Muscle layer of colon (tissue), 2 donors: ENCODE measurements at regions not wholly inside any gene's neighbourhood (a gene's known extent, or its start where the extent isn't known, plus 50 kb on each side); places are given as distances from the start of the nearest gene placed in this dataset.

ENCODE experiments used
- H3K27ac ChIP-seq: one replicate; pipeline ENCODE4 v1.7.0; 2013; ENCODE audit warnings: low read depth, mild to moderate bottlenecking, low read length, moderate library complexity
- H3K27me3 ChIP-seq, 2 donors: one replicate each; pipeline ENCODE4 v1.7.0; 2013; ENCODE audit warnings: low read length in 2 of 2, mild to moderate bottlenecking in 2 of 2; ENCODE audit not compliant: insufficient read depth in 2 of 2, control insufficient read depth in 1 of 2
- H3K36me3 ChIP-seq: one replicate; pipeline ENCODE4 v1.7.0; 2013; ENCODE audit warnings: mild to moderate bottlenecking, low read length; ENCODE audit not compliant: insufficient read depth
- H3K4me1 ChIP-seq: one replicate; pipeline ENCODE4 v1.7.0; 2013; ENCODE audit warnings: mild to moderate bottlenecking, low read length; ENCODE audit not compliant: insufficient read depth
- H3K4me3 ChIP-seq, 2 donors: one replicate each; pipeline ENCODE4 v1.7.0; 2013; ENCODE audit warnings: low read length in 2 of 2, low read depth in 1 of 2, mild to moderate bottlenecking in 1 of 2, moderate library complexity in 1 of 2
- H3K9ac ChIP-seq: one replicate; pipeline ENCODE4 v1.7.0; 2013; ENCODE audit warnings: low read length
- H3K9me3 ChIP-seq: one replicate; pipeline ENCODE4 v1.7.0; 2013; ENCODE audit warnings: mild to moderate bottlenecking, low read length
- donor health status: abdominal sarcoma.
- donor health status: Adenocarcinoma of cecum.

GRCh38 chr18:71976744-71977143 lies 567.4 kb downstream of the CBLN2 start:
- Histone ChIP-seq H3K36me3 (no peaks in the 10 kb centered on the region), H3K9me3 (no peaks in the 10 kb centered on the region), H3K4me3 (no peak overlapping the region), H3K27ac (no peak overlapping the region), H3K4me1 (no peaks in the 10 kb centered on the region), H3K27me3 (no peaks in the 10 kb centered on the region), H3K9ac (no peak overlapping the region)

- Histone ChIP-seq H3K36me3 (no peaks in the 10 kb centered on the region), H3K27me3 (no peaks in the 10 kb centered on the region), H3K9ac (no peak overlapping the region), H3K4me1 (no peaks in the 10 kb centered on the region), H3K4me3 (no peak overlapping the region), H3K27ac (no peak overlapping the region), H3K9me3 (peaks cover 3% of the 10 kb centered on the region)
Measured at GRCh38 chr18:71966791-71967190, 577.4 kb downstream of the CBLN2 start.

GRCh38 chr18:71958605-71959004 lies 585.5 kb downstream of the CBLN2 start:
- Histone ChIP-seq H3K9me3 (no peaks in the 10 kb centered on the region), H3K27me3 (no peaks in the 10 kb centered on the region), H3K4me1 (no peaks in the 10 kb centered on the region), H3K27ac (no peak overlapping the region), H3K4me3 (no peak overlapping the region), H3K36me3 (no peaks in the 10 kb centered on the region), H3K9ac (no peak overlapping the region)

GRCh38 chr18:71951001-71951400 lies 593.1 kb downstream of the CBLN2 start:
- Histone ChIP-seq H3K27me3 (no peaks in the 10 kb centered on the region), H3K9ac (no peak overlapping the region), H3K4me1 (no peaks in the 10 kb centered on the region), H3K36me3 (no peaks in the 10 kb centered on the region), H3K9me3 (no peaks in the 10 kb centered on the region), H3K4me3 (no peak overlapping the region), H3K27ac (no peak overlapping the region)

GRCh38 chr18:71942433-71942832 lies 601.7 kb downstream of the CBLN2 start:
- Histone ChIP-seq H3K36me3 (no peaks in the 10 kb centered on the region), H3K27me3 (no peaks in the 10 kb centered on the region), H3K9ac (no peak overlapping the region), H3K27ac (no peak overlapping the region), H3K4me3 (no peak overlapping the region), H3K9me3 (no peaks in the 10 kb centered on the region), H3K4me1 (no peaks in the 10 kb centered on the region)

GRCh38 chr18:71939483-71939882 lies 604.7 kb downstream of the CBLN2 start:
- Histone ChIP-seq H3K36me3 (no peaks in the 10 kb centered on the region), H3K9ac (no peak overlapping the region), H3K4me1 (no peaks in the 10 kb centered on the region)

GRCh38 chr18:71936744-71937143 lies 607.4 kb downstream of the CBLN2 start:
- H3K9ac ChIP-seq = no peak overlapping the region
- H3K27me3 ChIP-seq = no peaks in the 10 kb centered on the region
- H3K4me3 ChIP-seq = no peak overlapping the region
- no peaks in the 10 kb centered on the region for H3K9me3 ChIP-seq
- H3K27ac ChIP-seq = no peak overlapping the region
- H3K4me1 ChIP-seq = no peaks in the 10 kb centered on the region
- H3K36me3 ChIP-seq = no peaks in the 10 kb centered on the region

More at GRCh38 chr18:71939483-71939882, 604.7 kb downstream of the CBLN2 start:
- Histone ChIP-seq H3K9me3 (no peaks in the 10 kb centered on the region), H3K27me3 (no peaks in the 10 kb centered on the region), H3K27ac (no peak overlapping the region), H3K4me3 (no peak overlapping the region)

GRCh38 chr18:71919211-71919610 lies 624.9 kb downstream of the CBLN2 start:
- H3K36me3 ChIP-seq = no peaks in the 10 kb centered on the region
- no peak overlapping the region for H3K4me3 ChIP-seq
- no peaks in the 10 kb centered on the region for H3K4me1 ChIP-seq
- no peak overlapping the region for H3K9ac ChIP-seq
- no peaks in the 10 kb centered on the region for H3K9me3 ChIP-seq
- H3K27ac ChIP-seq = no peak overlapping the region
- H3K27me3 ChIP-seq = no peaks in the 10 kb centered on the region

- H3K4me1 ChIP-seq = no peaks in the 10 kb centered on the region
- no peak overlapping the region for H3K9ac ChIP-seq
- no peaks in the 10 kb centered on the region for H3K9me3 ChIP-seq
- H3K36me3 ChIP-seq = no peaks in the 10 kb centered on the region
- no peaks in the 10 kb centered on the region for H3K27me3 ChIP-seq
- no peak overlapping the region for H3K4me3 ChIP-seq
- no peak overlapping the region for H3K27ac ChIP-seq
Measured at GRCh38 chr18:71913641-71914040, 630.5 kb downstream of the CBLN2 start.

- Histone ChIP-seq H3K27me3 (no peaks in the 10 kb centered on the region), H3K4me1 (no peaks in the 10 kb centered on the region), H3K36me3 (no peaks in the 10 kb centered on the region), H3K9ac (no peak overlapping the region), H3K9me3 (no peaks in the 10 kb centered on the region), H3K27ac (no peak overlapping the region), H3K4me3 (no peak overlapping the region)
Measured at GRCh38 chr18:71902482-71902881, 641.7 kb downstream of the CBLN2 start.

- no peaks in the 10 kb centered on the region for H3K9me3 ChIP-seq
- H3K9ac ChIP-seq = no peak overlapping the region
- no peaks in the 10 kb centered on the region for H3K36me3 ChIP-seq
- H3K4me1 ChIP-seq = no peaks in the 10 kb centered on the region
- H3K4me3 ChIP-seq = no peak overlapping the region
- no peaks in the 10 kb centered on the region for H3K27me3 ChIP-seq
- no peak overlapping the region for H3K27ac ChIP-seq
Measured at GRCh38 chr18:71899707-71900472, 644.3 kb downstream of the CBLN2 start.

GRCh38 chr18:71899183-71899582 lies 645.0 kb downstream of the CBLN2 start:
- Histone ChIP-seq H3K4me3 (no peak overlapping the region), H3K36me3 (no peaks in the 10 kb centered on the region), H3K9ac (no peak overlapping the region), H3K4me1 (no peaks in the 10 kb centered on the region), H3K9me3 (no peaks in the 10 kb centered on the region), H3K27ac (no peak overlapping the region), H3K27me3 (no peaks in the 10 kb centered on the region)
